ENCODE measurements at regions not wholly inside any gene's neighbourhood (a gene's known extent, or its start where the extent isn't known, plus 50 kb on each side); places are given as distances from the start of the nearest gene placed in this dataset.

GRCh38 chr1:79322511-79323027 lies 316.0 kb upstream of the ADGRL4 start:
- intact Hi-C loops (cut with micrococcal nuclease; ENCODE audit: unreplicated experiment), result no loop called here
- H3K9ac ChIP-seq (ENCODE audit: insufficient read depth, low read depth, low read length), result no peak overlapping the region
- BruUV-seq (replicated peaks), result no TSS peak
- POLR2A ChIA-PET, result no interaction called here
- H3K36me3 ChIP-seq (replicated peaks in 1 of 2; ENCODE audit: control insufficient read depth in 1 of 2, insufficient read depth in 2 of 2, low read length in 2 of 2), result no peaks in the 10 kb centered on the region
- H3K4me3 ChIP-seq (replicated peaks in 1 of 3; ENCODE audit: insufficient read depth in 1 of 3, low read depth in 2 of 3, low read length in 3 of 3), result no peak overlapping the region
- FAIRE-seq, result no peak
- no peak for TF ChIP-seq ZMYM2 (CRISPR knock-in tag; IDR thresholded peaks at IDR 0.05)
- TF ChIP-seq SPEN (CRISPR knock-in tag; IDR thresholded peaks at IDR 0.05; ENCODE audit: low read depth), result no peak
- no peak for TF ChIP-seq ZNF160 (CRISPR knock-in tag; IDR thresholded peaks at IDR 0.05)
- TF ChIP-seq ELF1 (CRISPR knock-in tag; IDR thresholded peaks at IDR 0.05), result no peak
- no peak for TF ChIP-seq ATM (IDR thresholded peaks at IDR 0.05; ENCODE audit: borderline replicate concordance)
- no peak for TF ChIP-seq HDAC6 (IDR thresholded peaks at IDR 0.05; ENCODE audit: low read depth, low read length)
- no peak for TF ChIP-seq CSRNP1 (CRISPR knock-in tag; IDR thresholded peaks at IDR 0.05)
- TF ChIP-seq, protein P1, sequence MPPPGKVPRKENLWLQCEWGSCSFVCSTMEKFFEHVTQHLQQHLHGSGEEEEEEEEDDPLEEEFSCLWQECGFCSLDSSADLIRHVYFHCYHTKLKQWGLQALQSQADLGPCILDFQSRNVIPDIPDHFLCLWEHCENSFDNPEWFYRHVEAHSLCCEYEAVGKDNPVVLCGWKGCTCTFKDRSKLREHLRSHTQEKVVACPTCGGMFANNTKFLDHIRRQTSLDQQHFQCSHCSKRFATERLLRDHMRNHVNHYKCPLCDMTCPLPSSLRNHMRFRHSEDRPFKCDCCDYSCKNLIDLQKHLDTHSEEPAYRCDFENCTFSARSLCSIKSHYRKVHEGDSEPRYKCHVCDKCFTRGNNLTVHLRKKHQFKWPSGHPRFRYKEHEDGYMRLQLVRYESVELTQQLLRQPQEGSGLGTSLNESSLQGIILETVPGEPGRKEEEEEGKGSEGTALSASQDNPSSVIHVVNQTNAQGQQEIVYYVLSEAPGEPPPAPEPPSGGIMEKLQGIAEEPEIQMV (CRISPR knock-in tag; IDR thresholded peaks at IDR 0.05; ENCODE audit: low read depth), result no peak
- TF ChIP-seq ZC3H4 (CRISPR knock-in tag; IDR thresholded peaks at IDR 0.05; ENCODE audit: borderline replicate concordance), result no peak
- TF ChIP-seq SRY (CRISPR knock-in tag; IDR thresholded peaks at IDR 0.05), result no peak
- TF ChIP-seq, protein P2, sequence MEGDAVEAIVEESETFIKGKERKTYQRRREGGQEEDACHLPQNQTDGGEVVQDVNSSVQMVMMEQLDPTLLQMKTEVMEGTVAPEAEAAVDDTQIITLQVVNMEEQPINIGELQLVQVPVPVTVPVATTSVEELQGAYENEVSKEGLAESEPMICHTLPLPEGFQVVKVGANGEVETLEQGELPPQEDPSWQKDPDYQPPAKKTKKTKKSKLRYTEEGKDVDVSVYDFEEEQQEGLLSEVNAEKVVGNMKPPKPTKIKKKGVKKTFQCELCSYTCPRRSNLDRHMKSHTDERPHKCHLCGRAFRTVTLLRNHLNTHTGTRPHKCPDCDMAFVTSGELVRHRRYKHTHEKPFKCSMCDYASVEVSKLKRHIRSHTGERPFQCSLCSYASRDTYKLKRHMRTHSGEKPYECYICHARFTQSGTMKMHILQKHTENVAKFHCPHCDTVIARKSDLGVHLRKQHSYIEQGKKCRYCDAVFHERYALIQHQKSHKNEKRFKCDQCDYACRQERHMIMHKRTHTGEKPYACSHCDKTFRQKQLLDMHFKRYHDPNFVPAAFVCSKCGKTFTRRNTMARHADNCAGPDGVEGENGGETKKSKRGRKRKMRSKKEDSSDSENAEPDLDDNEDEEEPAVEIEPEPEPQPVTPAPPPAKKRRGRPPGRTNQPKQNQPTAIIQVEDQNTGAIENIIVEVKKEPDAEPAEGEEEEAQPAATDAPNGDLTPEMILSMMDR (CRISPR knock-in tag; IDR thresholded peaks at IDR 0.05), result no peak
- no peak for TF ChIP-seq GABPA (IDR thresholded peaks at IDR 0.05; ENCODE audit: low read depth, low read length)
- TF ChIP-seq GABPA (CRISPR knock-in tag; IDR thresholded peaks at IDR 0.05; ENCODE audit: low read depth), result no peak
- no peak for TF ChIP-seq NCOA2 (CRISPR knock-in tag; IDR thresholded peaks at IDR 0.05)
- no peaks in the 10 kb centered on the region for H3K27me3 ChIP-seq (ENCODE audit: control insufficient read depth in 1 of 2, insufficient read depth in 2 of 2, low read length in 2 of 2)
- 5% methylated on average over 5 of the region's 5 CpGs for WGBS (ENCODE audit: low lambda C conversion rate)
- no peak for ATAC-seq
- in situ Hi-C loops (cut with HindIII; ENCODE audit: extremely low pct_ligation_motif_present, low pct_unique_long_range_greater_than_20kb), result no loop called here
- H3K9me3 ChIP-seq (ENCODE audit: low read length), result peaks cover 37% of the 10 kb centered on the region
- H2AFZ ChIP-seq (ENCODE audit: low read length), result no peak overlapping the region
- no peaks in the 10 kb centered on the region for H3K4me1 ChIP-seq (ENCODE audit: insufficient read depth, low read length)
- no peaks in the 10 kb centered on the region for H4K20me1 ChIP-seq (ENCODE audit: insufficient read depth, low read length)
- H3K79me2 ChIP-seq (ENCODE audit: insufficient read depth, low read length), result no peaks in the 10 kb centered on the region
- no peak for DNase-seq (ENCODE audit: low spot score)
- no peak overlapping the region for H3K27ac ChIP-seq (ENCODE audit: extremely low read length, insufficient read depth, low read length)
- no peak overlapping the region for H3K4me2 ChIP-seq (ENCODE audit: low read depth, low read length)
- CTCF ChIA-PET (ENCODE audit: low intra/inter-chr PET ratio, low total read pairs), result no interaction called here

Measured in HepG2 (cell line).